ENCODE measurements at regions not wholly inside any gene's neighbourhood (a gene's known extent, or its start where the extent isn't known, plus 50 kb on each side); places are given as distances from the start of the nearest gene placed in this dataset.

GRCh38 chr5:89929173-89929572 is 480.4 kb downstream of the CETN3 start:
- peak; percentile 5 for DNase-seq (ENCODE audit: low read depth)

DNA sequence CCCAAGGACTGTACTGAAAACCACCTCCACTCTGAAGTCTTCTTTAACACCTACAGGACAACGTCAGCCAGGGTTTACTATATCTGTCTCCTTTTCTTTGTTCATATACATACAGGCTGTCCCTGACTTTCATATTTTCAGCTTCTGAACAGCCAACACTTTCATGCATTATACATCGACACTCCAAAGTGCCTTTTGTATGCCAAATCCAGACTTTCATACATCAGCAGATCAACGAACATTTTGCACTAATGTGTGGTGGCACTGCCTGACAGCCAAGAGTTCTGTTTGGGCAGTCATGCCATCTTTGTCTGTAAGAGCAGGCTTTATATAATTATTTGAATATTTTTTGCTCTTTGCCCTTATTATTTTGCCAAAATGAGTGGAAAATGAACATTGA is 487.4 kb downstream of the CETN3 start:
- no peak for DNase-seq (ENCODE audit: low read depth)

DNA sequence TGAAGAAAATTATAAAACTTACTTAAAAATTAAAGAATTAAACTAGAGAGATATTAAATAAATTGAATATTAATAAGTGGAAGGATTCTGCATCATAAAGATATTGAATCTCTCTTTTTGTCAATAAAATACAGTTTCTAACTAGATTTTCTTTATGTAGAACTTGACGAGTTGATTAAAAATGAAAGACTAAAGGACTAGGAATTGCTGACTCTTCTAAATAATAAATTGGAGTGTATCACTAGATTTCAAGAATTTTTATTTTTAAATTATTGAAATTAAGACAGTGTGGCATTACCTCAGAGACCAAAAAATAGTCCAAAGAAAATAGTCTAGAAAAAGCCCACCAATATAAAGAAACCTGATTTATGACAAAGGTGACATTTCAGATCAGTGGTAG is 492.4 kb downstream of the CETN3 start:
- DNase-seq (ENCODE audit: low read depth): no peak

- DNase-seq (ENCODE audit: low read depth): no peak
Measured at GRCh38 chr5:89916131-89916530, 493.4 kb downstream of the CETN3 start.

GRCh38 chr5:89908876-89909275 is 500.7 kb downstream of the CETN3 start:
- no peak for DNase-seq (ENCODE audit: low read depth)

DNA sequence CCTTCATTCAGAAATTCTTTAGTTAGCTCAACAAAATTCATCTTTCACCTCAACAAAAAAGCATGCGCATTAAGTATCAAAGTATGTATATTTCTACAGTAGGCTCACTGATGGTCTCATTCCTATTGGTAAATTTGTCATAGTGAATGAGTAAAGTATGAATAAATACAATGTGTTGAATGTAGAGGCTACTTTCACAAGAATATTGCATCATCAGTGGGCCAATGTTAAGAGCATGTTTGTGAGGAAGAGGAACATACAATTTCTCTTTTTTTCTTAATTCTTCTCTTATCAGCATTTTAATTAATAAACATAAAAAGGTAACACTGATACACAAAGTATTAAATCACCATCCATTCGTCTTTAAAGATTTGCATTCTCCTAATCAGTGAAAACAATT is 505.1 kb downstream of the CETN3 start:
- peak; percentile 2 for DNase-seq (ENCODE audit: low read depth)

DNA sequence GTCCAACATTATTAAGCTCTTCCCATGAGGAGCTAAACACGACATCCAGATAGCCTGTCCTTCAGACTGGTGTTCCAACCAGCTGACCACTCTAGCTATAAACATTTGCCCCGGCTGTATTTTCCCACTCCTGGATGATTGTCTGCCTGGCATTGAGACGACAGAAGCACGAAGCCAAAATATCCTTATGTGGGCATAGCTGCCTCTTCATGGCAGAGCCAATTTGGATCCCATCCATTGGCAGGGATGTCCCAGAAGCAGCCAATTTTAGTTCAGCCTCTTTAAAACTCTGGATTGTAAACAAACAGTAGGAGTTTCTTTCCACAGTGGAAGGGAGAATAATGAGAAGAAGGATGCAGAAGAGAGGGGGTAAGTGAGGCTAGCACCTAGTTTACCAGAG is 507.6 kb downstream of the CETN3 start:
- DNase-seq (ENCODE audit: low read depth): no peak

DNA sequence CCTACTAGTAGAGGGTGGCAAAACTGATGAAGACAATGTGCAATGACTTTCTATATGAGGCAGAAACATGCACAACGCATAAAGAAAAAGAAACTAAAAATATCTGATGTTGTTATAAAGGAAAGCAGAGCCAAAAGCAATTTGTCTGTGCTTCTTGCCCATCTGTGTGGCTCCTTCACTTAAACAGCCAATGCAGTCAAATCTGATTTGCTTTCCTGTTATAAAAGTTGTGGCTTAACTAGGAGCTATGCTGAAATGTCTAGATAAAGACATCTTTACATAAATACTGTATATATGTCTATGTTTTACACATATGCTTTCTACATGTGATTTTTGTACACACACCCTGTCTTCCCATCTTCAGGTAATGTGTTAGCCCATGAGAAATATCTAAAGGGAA is 508.2 kb downstream of the CETN3 start:
- no peak for DNase-seq (ENCODE audit: low read depth)

DNA sequence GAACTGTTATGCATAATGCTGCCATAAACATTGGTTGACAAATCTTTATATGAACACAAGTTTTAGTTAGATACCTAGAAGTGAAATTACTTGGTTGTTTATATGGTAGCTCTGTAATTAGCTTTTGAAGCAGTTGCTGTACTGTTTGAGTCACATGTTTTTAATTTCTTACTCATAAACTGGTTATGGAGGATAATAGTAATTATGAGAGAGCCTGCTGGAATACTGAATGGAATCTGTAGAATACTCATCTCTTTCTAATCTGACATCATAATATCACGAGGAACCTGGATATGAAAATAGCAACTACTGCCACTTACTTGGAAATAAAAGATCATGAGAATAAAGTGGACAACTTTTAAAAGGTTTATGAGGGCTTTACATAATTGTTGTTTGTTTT is 509.2 kb downstream of the CETN3 start:
- DNase-seq (ENCODE audit: low read depth): no peak

- DNase-seq (ENCODE audit: low read depth): no peak
Measured at GRCh38 chr5:89899559-89899958, 510.0 kb downstream of the CETN3 start.

DNA sequence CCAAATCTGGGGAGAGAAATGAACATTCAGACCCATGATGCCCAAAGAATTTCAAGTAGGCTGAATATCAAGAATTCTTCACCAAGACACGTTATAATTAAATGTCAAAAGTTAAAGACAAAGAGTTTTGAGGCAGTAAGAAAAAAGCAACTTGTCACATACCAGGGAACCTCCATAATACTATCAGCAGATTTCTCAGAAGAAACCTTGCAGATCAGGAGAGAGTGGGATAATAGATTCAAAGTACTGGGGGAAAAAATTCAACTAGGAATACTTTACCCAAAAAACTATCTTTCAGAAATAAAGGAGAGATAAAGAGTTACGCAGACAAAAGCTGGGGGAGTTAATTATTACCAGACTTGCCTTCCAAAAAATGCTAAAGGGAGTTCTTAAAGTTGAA is 516.0 kb downstream of the CETN3 start:
- DNase-seq (ENCODE audit: low read depth): no peak

- no peak for DNase-seq (ENCODE audit: low read depth)
Measured at GRCh38 chr5:89885670-89886069, 523.9 kb downstream of the CETN3 start.

DNA sequence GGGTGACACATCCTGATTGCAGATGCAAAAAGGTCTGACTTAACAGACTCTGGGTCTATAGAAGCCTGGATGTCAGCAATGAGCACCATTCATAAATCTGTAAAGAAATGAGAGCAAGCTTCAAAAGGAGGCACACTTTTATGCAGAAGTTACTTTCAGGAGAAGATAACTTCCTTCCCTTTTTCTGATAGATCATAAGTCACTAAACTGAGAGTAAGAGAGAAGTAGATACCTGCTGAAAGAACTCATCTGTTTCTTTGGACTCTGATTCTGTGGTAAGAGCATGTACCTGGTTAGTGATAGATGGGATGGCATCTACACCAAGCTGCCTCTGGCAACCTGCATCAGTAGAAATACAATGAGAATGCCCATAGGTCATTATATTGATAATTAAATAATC is 525.6 kb downstream of the CETN3 start:
- no peak for DNase-seq (ENCODE audit: low read depth)

DNA sequence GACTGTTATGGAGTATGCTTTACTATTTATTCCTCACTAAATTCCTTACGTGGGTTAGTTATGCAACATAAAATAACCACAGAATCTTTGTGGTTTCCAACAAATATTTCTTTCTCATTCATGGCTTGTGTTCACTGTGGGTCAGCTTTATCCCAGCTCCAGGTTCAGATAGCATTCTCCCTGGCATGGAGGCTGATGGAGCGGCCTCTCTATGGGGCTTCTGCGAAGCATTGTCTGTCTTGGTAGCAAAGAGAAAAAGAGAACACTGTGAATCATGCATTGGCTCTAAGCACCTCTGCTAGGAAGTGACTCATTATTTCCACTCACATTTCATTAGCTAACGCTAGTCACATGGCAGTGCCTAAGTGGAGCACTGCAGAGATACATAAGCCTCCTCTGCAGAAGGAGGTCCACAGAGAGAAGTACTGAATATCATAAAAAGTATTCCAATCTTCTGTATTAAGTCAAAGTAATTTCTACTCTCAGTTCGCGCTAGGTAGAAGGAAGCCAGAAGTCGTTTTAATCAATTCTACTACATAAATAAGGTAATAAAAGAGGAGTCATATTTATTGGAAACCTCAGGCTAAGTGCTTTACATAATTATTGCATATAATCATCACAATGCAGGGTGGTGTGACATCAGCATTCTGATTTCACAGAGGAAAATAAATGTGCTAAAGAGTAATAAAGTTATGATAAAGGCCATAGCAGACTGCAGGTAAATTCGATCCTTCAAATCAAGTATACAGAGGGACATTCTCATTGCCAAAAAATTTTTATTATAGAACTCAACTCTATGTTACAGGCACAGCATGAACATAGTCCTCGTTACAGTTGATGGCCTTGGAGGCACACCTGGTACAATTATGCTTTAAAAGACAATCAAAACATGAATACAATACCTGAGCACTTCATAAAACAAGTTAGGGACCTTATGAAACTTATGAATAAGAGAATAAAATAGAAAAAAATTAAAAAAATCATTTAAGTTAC is 531.1 kb downstream of the CETN3 start:
- peak; percentile 55 for DNase-seq (ENCODE audit: low read depth)

DNA sequence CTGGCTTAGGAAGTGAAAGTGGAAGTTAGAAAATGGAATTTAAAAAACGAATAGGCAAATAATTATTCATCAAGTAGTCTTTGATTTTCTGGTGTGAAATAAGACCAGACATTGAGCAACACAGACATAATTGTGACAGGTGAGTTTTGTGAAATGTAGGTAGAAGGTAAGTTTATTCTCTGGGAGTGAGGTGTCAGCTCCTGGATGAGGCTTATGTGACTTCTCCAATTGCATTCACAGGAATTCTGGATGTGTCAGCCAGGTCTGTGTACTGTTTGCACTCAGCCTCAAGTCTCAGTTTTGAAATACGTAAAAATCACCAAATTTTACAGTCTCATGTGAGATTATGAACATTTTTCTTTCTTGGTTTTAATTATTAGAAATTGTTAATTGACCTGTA is 537.6 kb downstream of the CETN3 start:
- DNase-seq (ENCODE audit: low read depth): no peak

- DNase-seq (ENCODE audit: low read depth): no peak
Measured at GRCh38 chr5:89869346-89869745, 540.2 kb downstream of the CETN3 start.

DNA sequence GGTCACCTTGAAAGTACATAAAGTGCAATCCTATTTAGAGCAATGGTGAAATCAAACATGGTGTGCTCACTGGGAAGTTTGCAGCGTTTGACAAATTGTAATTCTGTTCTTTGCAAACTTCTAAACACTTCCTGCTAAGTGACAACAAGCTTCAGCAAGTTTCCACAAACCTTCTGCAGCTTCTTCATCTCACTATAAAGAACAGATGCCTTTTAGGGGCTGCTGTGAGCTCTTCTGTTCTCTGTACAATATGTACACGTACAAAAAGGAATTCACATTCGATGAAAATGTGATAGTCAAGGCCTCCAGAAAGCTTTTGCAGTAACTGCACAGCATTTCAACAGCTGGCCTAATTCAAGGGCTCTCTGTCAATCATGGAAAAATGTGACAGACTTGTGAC is 543.1 kb downstream of the CETN3 start:
- no peak for DNase-seq (ENCODE audit: low read depth)

GRCh38 chr5:89864941-89865340 is 544.6 kb downstream of the CETN3 start:
- no peak for DNase-seq (ENCODE audit: low read depth)

GRCh38 chr5:89857790-89858189 is 551.8 kb downstream of the CETN3 start:
- no peak for DNase-seq (ENCODE audit: low read depth)

GRCh38 chr5:89855417-89855816 is 554.1 kb downstream of the CETN3 start:
- DNase-seq (ENCODE audit: low read depth): no peak

DNA sequence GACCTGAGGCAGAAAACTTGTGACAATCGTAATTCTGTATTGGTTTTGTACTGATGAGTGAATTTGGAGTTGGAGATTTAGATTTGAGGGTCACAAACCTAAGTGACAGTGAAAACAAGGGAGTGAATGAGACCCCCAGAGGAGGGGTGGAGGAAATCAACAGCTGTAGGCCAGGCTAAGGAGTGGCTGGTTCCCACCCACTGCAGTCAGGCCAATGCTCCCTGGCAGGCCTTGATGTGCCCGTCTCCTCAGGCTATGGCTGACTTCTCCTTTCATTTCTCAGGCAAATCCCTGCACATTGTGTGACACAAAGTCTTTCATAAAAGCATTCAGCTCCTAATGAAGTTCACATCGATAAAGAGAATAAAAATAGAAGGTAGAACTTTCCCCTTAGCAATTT is 557.6 kb downstream of the CETN3 start:
- no peak for DNase-seq (ENCODE audit: low read depth)

DNA sequence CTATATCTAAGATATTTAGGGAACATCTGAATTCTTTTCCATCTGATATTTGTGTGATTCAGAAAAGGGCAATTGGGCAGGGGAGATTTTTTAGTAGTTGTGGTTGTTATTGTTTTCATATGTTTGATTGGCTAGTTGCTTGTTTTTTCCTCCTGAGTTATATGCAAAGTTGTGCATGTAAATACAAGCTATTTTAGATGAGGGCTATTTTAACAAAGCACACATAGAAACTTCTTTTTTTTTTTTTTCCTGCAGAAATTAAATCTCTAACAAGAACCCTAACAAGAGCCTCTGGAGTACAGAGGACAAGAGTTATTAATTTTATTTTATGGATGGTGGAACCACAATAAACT is 559.1 kb downstream of the CETN3 start:
- DNase-seq (ENCODE audit: low read depth): no peak

- DNase-seq (ENCODE audit: low read depth): no peak
Measured at GRCh38 chr5:89849830-89850512, 559.6 kb downstream of the CETN3 start.

- DNase-seq (ENCODE audit: low read depth): peak; percentile 17
Measured at GRCh38 chr5:89847743-89848142, 561.8 kb downstream of the CETN3 start.

Data from ELR (cell line).